ENCODE measurements at regions not wholly inside any gene's neighbourhood (a gene's known extent, or its start where the extent isn't known, plus 50 kb on each side); places are given as distances from the start of the nearest gene placed in this dataset.

- 58% methylated on average over 3 of the region's 3 CpGs for WGBS (ENCODE audit: insufficient coverage, insufficient replicate concordance, low lambda C conversion rate, missing lambda C conversion rate)
- SMC1A ChIA-PET (ENCODE audit: uncharacterized antibody, unreplicated experiment): no interaction called here
- no peak for FAIRE-seq
These were observed 593.2 kb upstream of the DPPA4 start for GRCh38 chr3:109930582-109930981.

More at GRCh38 chr3:109930582-109930981, 593.2 kb upstream of the DPPA4 start:
- Histone ChIP-seq H3K27me3 (replicated peaks in 1 of 2; ENCODE audit: control insufficient read depth in 2 of 2, insufficient read depth in 2 of 2, low read length in 1 of 2) (no peaks in the 10 kb centered on the region), H3K4me3 (no peak overlapping the region), H3K4me1 (ENCODE audit: control insufficient read depth, insufficient read depth, low read length) (no peaks in the 10 kb centered on the region), H3K36me3 (ENCODE audit: control insufficient read depth in 2 of 2, insufficient read depth in 2 of 2, low read length in 1 of 2) (no peaks in the 10 kb centered on the region), H3K27ac (ENCODE audit: control insufficient read depth, insufficient read depth) (no peak overlapping the region), H3K79me2 (ENCODE audit: control insufficient read depth, insufficient read depth, low read length) (no peaks in the 10 kb centered on the region), H3K9me3 (replicated peaks; ENCODE audit: control insufficient read depth, insufficient read depth, low read length) (no peaks in the 10 kb centered on the region), H3K9ac (ENCODE audit: control insufficient read depth, insufficient read depth, low read length) (no peak overlapping the region), H2AFZ (ENCODE audit: control insufficient read depth, low read depth, low read length) (no peak overlapping the region), H3K4me2 (ENCODE audit: control insufficient read depth, insufficient read depth) (no peak overlapping the region), H4K20me1 (ENCODE audit: control insufficient read depth, insufficient read depth) (no peaks in the 10 kb centered on the region)
- RAD21 ChIA-PET (ENCODE audit: unreplicated experiment): no interaction called here
- TF ChIP-seq CTCF (IDR thresholded peaks at IDR 0.05 in 2 of 3, conservative IDR thresholded peaks at IDR 0.05 in 1 of 3; ENCODE audit: control insufficient read depth in 2 of 3, extremely low read depth in 1 of 3, insufficient read depth in 1 of 3, low read depth in 3 of 3, low read length in 3 of 3) (no peak), ZNF592 (IDR thresholded peaks at IDR 0.05) (no peak), TCF7 (IDR thresholded peaks at IDR 0.05; ENCODE audit: borderline replicate concordance) (no peak), ZSCAN29 (IDR thresholded peaks at IDR 0.05) (no peak), BRCA1 (IDR thresholded peaks at IDR 0.05; ENCODE audit: low read depth, low read length) (no peak), SKIL (IDR thresholded peaks at IDR 0.05; ENCODE audit: low read depth, poor library complexity, severe bottlenecking) (no peak), SMAD1 (IDR thresholded peaks at IDR 0.05; ENCODE audit: low read depth, partially characterized antibody) (no peak), EED (IDR thresholded peaks at IDR 0.05; ENCODE audit: low read depth) (no peak), E2F4 (IDR thresholded peaks at IDR 0.05; ENCODE audit: low read depth, low read length) (no peak)
- CTCF ChIA-PET: no interaction called here
- intact Hi-C loops (cut with micrococcal nuclease; ENCODE audit: unreplicated experiment) (no loop called here), in situ Hi-C loops (cut with MboI) (no loop called here)
- ATAC-seq: no peak
- no TSS peak for BruUV-seq (replicated peaks)
- POLR2A ChIA-PET: no interaction called here
- no peak for DNase-seq (ENCODE audit: low read depth, low spot score)

Data from GM12878 (cell line).